Left lung (tissue), 4 donors: ENCODE measurements at regions not wholly inside any gene's neighbourhood (a gene's known extent, or its start where the extent isn't known, plus 50 kb on each side); places are given as distances from the start of the nearest gene placed in this dataset.

Experiments
- ATAC-seq: fragments of 200-7000 bp; cut with Tn5 transposase; one replicate; pipeline ENCODE4 v1.9.1; 2020; ENCODE audit warnings: moderate library complexity
- DNase-seq, 4 donors: peaks; one replicate each; pipeline ENCODE4 v3.0.0-alpha.2; 2013 to 2020
- H3K27ac ChIP-seq, 2 donors: fragments of 200-600 bp; sonication (generic) in 1 of 2; one replicate each; pipeline versions ENCODE4 v1.5.0 to v1.8.0; 2020 to 2021
- H3K27me3 ChIP-seq, 2 donors: fragments of 200-600 bp; sonication (generic) in 1 of 2; one replicate each; pipeline versions ENCODE4 v1.5.0 to v1.8.0; 2020 to 2021
- H3K36me3 ChIP-seq, 2 donors: fragments of 200-600 bp; sonication (generic) in 1 of 2; one replicate each; pipeline versions ENCODE4 v1.5.0 to v1.8.0; 2020 to 2021
- H3K4me1 ChIP-seq, 2 donors: fragments of 200-600 bp; one replicate each; pipeline ENCODE4 v1.8.0; 2021
- H3K4me3 ChIP-seq, 2 donors: fragments of 200-600 bp; sonication (generic) in 1 of 2; one replicate each; pipeline versions ENCODE4 v1.5.0 to v1.8.0; 2020 to 2021; ENCODE audit warnings: mild to moderate bottlenecking in 1 of 2
- H3K9me3 ChIP-seq, 2 donors: fragments of 200-600 bp; sonication (generic) in 1 of 2; one replicate each; pipeline versions ENCODE4 v1.5.0 to v1.8.0; 2020 to 2021
- intact Hi-C, 2 donors: fragments of 100-400 bp; cut with DNase I; formaldehyde crosslinking; loops; one replicate each; pipeline versions ENCODE4 v1.11.2 to v1.14.2; 2022
- TF ChIP-seq, protein P1 (sequence below), 2 donors: fragments of 200-600 bp; sonication (generic) in 1 of 2; IDR thresholded peaks; one replicate each; pipeline versions ENCODE4 v1.5.0 to v1.8.0; 2021; ENCODE audit warnings: antibody characterized with exemption in 2 of 2
- donor health status: DM: no; HTN: yes; CAD: no.
- donor health status: DM: no; HTN: no; CAD: no.

DNA sequence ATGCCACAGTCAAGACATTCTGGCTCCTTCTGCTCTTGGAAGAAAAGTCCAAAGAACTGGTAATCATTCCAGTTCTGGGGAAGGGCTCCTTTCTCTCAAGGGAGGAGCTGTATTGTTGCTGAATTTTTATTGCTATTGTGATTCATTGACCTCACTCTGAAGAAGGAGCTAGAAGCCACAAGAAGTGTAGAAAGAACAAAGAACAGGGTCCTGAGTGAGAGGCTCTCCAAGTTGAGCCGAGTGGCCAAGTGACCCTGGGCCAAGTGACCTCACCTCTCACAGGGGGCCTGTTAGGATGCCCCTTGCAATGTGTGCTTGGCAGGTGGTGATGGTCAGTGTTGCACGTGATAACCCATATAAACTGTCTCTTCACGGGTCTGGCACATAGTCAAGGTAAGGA, 173.3 kb downstream of the FGF18 start:
- peaks cover 0 to 4% of the 10 kb centered on the region in 2 donors for H3K4me1 ChIP-seq
- no peaks in the 10 kb centered on the region for H3K36me3 ChIP-seq
- ATAC-seq (no peak), DNase-seq (no peak)
- no peaks in the 10 kb centered on the region for H3K9me3 ChIP-seq
- H3K4me3 ChIP-seq, result no peak overlapping the region
- H3K27ac ChIP-seq, result no peak overlapping the region
- TF ChIP-seq, protein P1, sequence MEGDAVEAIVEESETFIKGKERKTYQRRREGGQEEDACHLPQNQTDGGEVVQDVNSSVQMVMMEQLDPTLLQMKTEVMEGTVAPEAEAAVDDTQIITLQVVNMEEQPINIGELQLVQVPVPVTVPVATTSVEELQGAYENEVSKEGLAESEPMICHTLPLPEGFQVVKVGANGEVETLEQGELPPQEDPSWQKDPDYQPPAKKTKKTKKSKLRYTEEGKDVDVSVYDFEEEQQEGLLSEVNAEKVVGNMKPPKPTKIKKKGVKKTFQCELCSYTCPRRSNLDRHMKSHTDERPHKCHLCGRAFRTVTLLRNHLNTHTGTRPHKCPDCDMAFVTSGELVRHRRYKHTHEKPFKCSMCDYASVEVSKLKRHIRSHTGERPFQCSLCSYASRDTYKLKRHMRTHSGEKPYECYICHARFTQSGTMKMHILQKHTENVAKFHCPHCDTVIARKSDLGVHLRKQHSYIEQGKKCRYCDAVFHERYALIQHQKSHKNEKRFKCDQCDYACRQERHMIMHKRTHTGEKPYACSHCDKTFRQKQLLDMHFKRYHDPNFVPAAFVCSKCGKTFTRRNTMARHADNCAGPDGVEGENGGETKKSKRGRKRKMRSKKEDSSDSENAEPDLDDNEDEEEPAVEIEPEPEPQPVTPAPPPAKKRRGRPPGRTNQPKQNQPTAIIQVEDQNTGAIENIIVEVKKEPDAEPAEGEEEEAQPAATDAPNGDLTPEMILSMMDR (IDR thresholded peaks at IDR 0.05), result no peak
- intact Hi-C loops, result no loop called here
- no peaks in the 10 kb centered on the region for H3K27me3 ChIP-seq

DNA sequence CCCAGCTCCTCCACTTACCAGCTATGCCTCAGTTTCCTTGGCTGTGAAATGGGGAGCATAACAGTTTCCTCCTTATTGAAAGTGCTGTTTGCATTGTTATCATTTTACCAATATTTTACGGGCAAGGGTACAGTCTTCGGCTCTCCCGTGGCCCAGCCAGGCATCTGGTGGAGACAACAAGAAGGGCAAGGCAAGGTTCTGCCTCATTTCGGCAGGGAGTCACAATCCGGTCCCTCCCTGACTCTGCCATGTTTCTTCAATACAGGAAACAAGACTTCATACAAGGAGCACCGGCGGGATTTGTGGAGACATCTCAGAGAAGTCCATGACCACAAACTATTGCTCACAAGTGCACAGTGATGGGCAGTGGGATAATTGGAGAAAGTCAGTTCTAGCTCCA, 174.0 kb downstream of the FGF18 start:
- no peak for DNase-seq
- TF ChIP-seq, protein P1 (IDR thresholded peaks at IDR 0.05), result no peak
- H3K9me3 ChIP-seq, result no peaks in the 10 kb centered on the region
- intact Hi-C loops, result no loop called here
- H3K27me3 ChIP-seq, result no peaks in the 10 kb centered on the region
- peaks cover 0 to 4% of the 10 kb centered on the region in 2 donors for H3K4me1 ChIP-seq
- H3K4me3 ChIP-seq, result no peak overlapping the region
- H3K36me3 ChIP-seq, result no peaks in the 10 kb centered on the region
- H3K27ac ChIP-seq, result no peak overlapping the region
- ATAC-seq, result no peak

DNA sequence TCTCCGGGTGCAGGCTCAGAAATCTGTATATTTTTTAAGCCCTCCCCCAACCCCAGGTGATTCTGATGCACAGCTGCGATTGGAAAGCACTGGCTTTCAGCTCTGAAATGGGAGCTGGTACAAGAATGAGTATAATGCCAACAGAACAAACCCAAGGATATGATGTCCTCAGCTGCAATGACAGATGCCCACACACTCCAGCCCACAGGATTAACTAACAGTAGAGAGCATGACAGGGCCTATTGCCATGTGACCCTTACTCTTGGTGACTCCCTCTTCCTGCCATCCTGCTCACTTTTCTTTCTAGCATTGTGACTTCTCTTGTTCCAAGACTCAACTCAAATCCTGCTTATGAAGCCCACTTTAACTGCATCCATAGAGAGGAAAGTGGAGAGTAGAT, 174.5 kb downstream of the FGF18 start:
- no peaks in the 10 kb centered on the region for H3K27me3 ChIP-seq
- TF ChIP-seq, protein P1 (IDR thresholded peaks at IDR 0.05), result no peak
- intact Hi-C loops, result no loop called here
- H3K27ac ChIP-seq, result no peak overlapping the region
- DNase-seq (no peak), ATAC-seq (no peak)
- no peaks in the 10 kb centered on the region for H3K9me3 ChIP-seq
- H3K4me3 ChIP-seq, result no peak overlapping the region
- no peaks in the 10 kb centered on the region for H3K36me3 ChIP-seq
- peaks cover 0 to 4% of the 10 kb centered on the region in 2 donors for H3K4me1 ChIP-seq

DNA sequence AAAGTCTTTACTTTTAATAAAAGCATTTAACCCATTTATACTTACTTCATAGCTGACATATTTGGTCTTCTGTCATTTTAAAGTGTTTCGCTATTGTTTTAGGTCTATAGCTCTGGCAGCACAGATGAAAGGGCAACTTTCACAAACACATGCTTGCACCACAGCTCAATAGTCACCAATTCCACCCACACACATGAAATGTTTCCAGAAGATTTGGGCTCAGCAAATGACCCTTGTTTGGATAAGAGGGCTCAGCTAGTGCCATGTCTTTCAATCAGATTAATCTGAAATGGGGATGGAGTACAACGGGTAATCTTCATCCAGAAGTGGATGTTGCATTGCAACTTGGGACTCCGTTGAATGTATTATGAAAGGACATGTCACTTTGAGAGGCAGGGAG, 176.0 kb downstream of the FGF18 start:
- no peaks in the 10 kb centered on the region for H3K9me3 ChIP-seq
- ATAC-seq (no peak), DNase-seq (no peak)
- TF ChIP-seq, protein P1 (IDR thresholded peaks at IDR 0.05), result no peak
- H3K27ac ChIP-seq, result no peak overlapping the region
- intact Hi-C loops, result no loop called here
- peaks cover 2 to 4% of the 10 kb centered on the region in 2 donors for H3K4me1 ChIP-seq
- no peaks in the 10 kb centered on the region for H3K27me3 ChIP-seq
- H3K36me3 ChIP-seq, result no peaks in the 10 kb centered on the region
- no peak overlapping the region for H3K4me3 ChIP-seq

DNA sequence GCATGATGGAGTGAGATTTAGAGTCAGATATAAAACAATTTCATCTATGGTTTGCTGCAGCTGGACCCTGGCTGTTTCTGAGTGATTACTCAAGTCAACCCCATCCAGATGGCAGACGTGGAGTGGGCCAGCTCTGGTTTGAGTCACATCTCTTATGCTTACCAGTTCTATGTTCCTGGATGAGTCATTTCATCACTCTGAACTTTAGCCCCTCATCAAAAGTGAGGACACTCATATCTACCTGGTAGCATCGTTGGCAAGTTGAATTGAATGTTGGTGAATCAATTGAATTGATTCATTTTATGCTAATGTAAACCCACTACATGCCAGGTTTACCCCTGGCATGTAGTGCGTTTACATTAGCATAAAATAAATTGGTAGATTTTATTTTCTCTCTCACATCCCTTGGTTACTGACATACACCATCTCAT, 176.4 kb downstream of the FGF18 start:
- TF ChIP-seq, protein P1 (IDR thresholded peaks at IDR 0.05), result no peak
- Histone ChIP-seq H3K27me3 (no peaks in the 10 kb centered on the region), H3K4me1 (peaks cover 4 to 6% of the 10 kb centered on the region in 2 donors), H3K36me3 (no peaks in the 10 kb centered on the region), H3K4me3 (no peak overlapping the region), H3K27ac (peak overlapping the region in 1 of 2 donors; percentile 63), H3K9me3 (no peaks in the 10 kb centered on the region)
- DNase-seq (no peak), ATAC-seq (peak; percentile 22)
- intact Hi-C loops, result no loop called here
